SK-N-SH (cell line): ENCODE measurements at regions not wholly inside any gene's neighbourhood (a gene's known extent, or its start where the extent isn't known, plus 50 kb on each side); places are given as distances from the start of the nearest gene placed in this dataset.

Experiments used
- CTCF ChIA-PET: fragments of 300-600, 350-600 bp; formaldehyde crosslinking; extraction: SDS; loops from one replicate; lab custom pipeline; 2021; lab: Yijun Ruan, JAX
- POLR2A ChIA-PET: fragments of 350-600 bp; sonication (Branson Sonifier 250); formaldehyde crosslinking; extraction: SDS; loops from one replicate; lab custom pipeline; 2020; ENCODE audit warnings: antibody characterized with exemption, inconsistent platforms; lab: Yijun Ruan, JAX
- DNase-seq: peaks from one replicate; pipeline ENCODE4 v3.0.0; 2012
- H2AFZ ChIP-seq: fragments of 200-600 bp; sonication (generic); 2 replicates; pipeline ENCODE4 v1.8.1; 2016; ENCODE audit warnings: antibody characterized with exemption, mild to moderate bottlenecking, low read depth
- H3F3A ChIP-seq: fragments of 200-600 bp; sonication (generic); replicated peaks from 2 replicates; pipeline ENCODE3; 2016; ENCODE audit warnings: antibody characterized with exemption, mild to moderate bottlenecking; ENCODE audit not compliant: insufficient read depth
- H3K27ac ChIP-seq, 2 experiments: fragments of 200-500 bp in 1 of 2; fragments of 200-600 bp in 1 of 2; sonication (Bioruptor generic) in 1 of 2; sonication (generic), shearing (Covaris generic) in 1 of 2; 2 replicates each; pipeline versions ENCODE4 v1.5.1 to v1.6.1; 2014 to 2016; ENCODE audit warnings: low read depth in 2 of 2, inconsistent platforms in 1 of 2, low read length in 1 of 2, mild to moderate bottlenecking in 1 of 2, mixed read lengths in 1 of 2
- H3K27me3 ChIP-seq: fragments of 200-600 bp; sonication (generic), shearing (Covaris generic); 2 replicates; pipeline ENCODE4 v1.6.1; 2016; ENCODE audit warnings: mixed run types; ENCODE audit not compliant: insufficient read depth
- H3K36me3 ChIP-seq, 2 experiments: fragments of 200-500 bp in 1 of 2; fragments of 200-600 bp in 1 of 2; sonication (Bioruptor generic) in 1 of 2; sonication (generic) in 1 of 2; replicated peaks in 1 of 2; 2 replicates each; pipeline versions ENCODE3 to v1.5.1; 2014 to 2016; ENCODE audit warnings: low read length in 1 of 2, mild to moderate bottlenecking in 1 of 2; ENCODE audit not compliant: insufficient read depth in 2 of 2, control insufficient read depth in 1 of 2
- H3K4me1 ChIP-seq, 2 experiments: fragments of 200-500 bp in 1 of 2; fragments of 200-600 bp in 1 of 2; sonication (Bioruptor generic) in 1 of 2; sonication (generic), shearing (Covaris generic) in 1 of 2; 2 replicates each; pipeline versions ENCODE4 v1.5.1 to v1.6.1; 2014 to 2016; ENCODE audit warnings: low read depth in 1 of 2, low read length in 1 of 2, mixed run types in 1 of 2; ENCODE audit not compliant: insufficient read depth in 2 of 2, control insufficient read depth in 1 of 2
- H3K4me2 ChIP-seq: fragments of 200-600 bp; sonication (generic), shearing (Covaris generic); 2 replicates; pipeline ENCODE4 v1.6.1; 2017; ENCODE audit warnings: mixed run types
- H3K4me3 ChIP-seq, 2 experiments: fragments of 200-500 bp in 1 of 2; fragments of 200-600 bp in 1 of 2; sonication (Bioruptor generic) in 1 of 2; sonication (generic), shearing (Covaris generic) in 1 of 2; 2 replicates each; pipeline versions ENCODE4 v1.5.1 to v1.8.1; 2014 to 2016; ENCODE audit warnings: low read depth in 2 of 2, inconsistent platforms in 1 of 2, low read length in 1 of 2, mild to moderate bottlenecking in 1 of 2, mixed read lengths in 1 of 2, moderate library complexity in 1 of 2
- H3K79me2 ChIP-seq: fragments of 200-600 bp; sonication (generic); 2 replicates; pipeline ENCODE4 v1.8.1; 2017; ENCODE audit warnings: mild to moderate bottlenecking; ENCODE audit not compliant: insufficient read depth
- H3K9ac ChIP-seq: fragments of 200-600 bp; sonication (generic); 2 replicates; pipeline ENCODE4 v1.6.1; 2017; ENCODE audit warnings: mixed run types
- H3K9me2 ChIP-seq: fragments of 200-600 bp; sonication (generic); 2 replicates; pipeline ENCODE4 v1.6.1; 2017; ENCODE audit warnings: mixed run types
- H3K9me3 ChIP-seq: fragments of 200-600 bp; sonication (generic); 2 replicates; pipeline ENCODE4 v1.6.1; 2017; ENCODE audit warnings: mixed run types, mild to moderate bottlenecking, moderate library complexity
- H4K20me1 ChIP-seq: fragments of 200-600 bp; sonication (generic); 2 replicates; pipeline ENCODE4 v1.6.1; 2017; ENCODE audit warnings: mild to moderate bottlenecking, mixed run types; ENCODE audit not compliant: insufficient read depth
- CTCF ChIP-seq: fragments of 200-600 bp; sonication (generic); IDR thresholded peaks from 2 replicates; pipeline ENCODE4 v1.6.1; 2017; ENCODE audit warnings: antibody characterized with exemption, mild to moderate bottlenecking, moderate library complexity
- EP300 ChIP-seq, 2 experiments: IDR thresholded peaks; 2 replicates each; pipeline versions ENCODE4 v1.4.0 to v1.6.1; 2012; ENCODE audit warnings: borderline replicate concordance in 1 of 2, low read depth in 1 of 2, low read length in 1 of 2
- EZH2phosphoT487 ChIP-seq: fragments of 200-600 bp; sonication (generic); IDR thresholded peaks from 2 replicates; pipeline ENCODE4 v1.6.1; 2017; ENCODE audit warnings: low read depth, mixed run types, mild to moderate bottlenecking, antibody characterized with exemption, moderate library complexity, borderline replicate concordance
- FOXJ3 ChIP-seq: sonication (generic); formaldehyde crosslinking; IDR thresholded peaks from 2 replicates; pipeline ENCODE4 v1.5.1; 2020; ENCODE audit warnings: mild to moderate bottlenecking, missing genetic modification reagents
- FOXM1 ChIP-seq: IDR thresholded peaks from 2 replicates; pipeline ENCODE4 v1.4.0; 2012; ENCODE audit warnings: low read depth, mild to moderate bottlenecking
- GABPA ChIP-seq: IDR thresholded peaks from 2 replicates; pipeline ENCODE4 v1.4.0; 2012; ENCODE audit warnings: low read depth, mild to moderate bottlenecking
- IRF3 ChIP-seq: fragments of 150-350 bp; IDR thresholded peaks from 2 replicates; pipeline ENCODE4 v1.6.1; 2016; ENCODE audit warnings: mild to moderate bottlenecking, low read depth, low read length
- MAX ChIP-seq: IDR thresholded peaks from 2 replicates; pipeline ENCODE4 v1.4.0; 2012; ENCODE audit warnings: low read depth
- NFIC ChIP-seq: IDR thresholded peaks from 2 replicates; pipeline ENCODE4 v1.4.0; 2012; ENCODE audit warnings: borderline replicate concordance
- PBX3 ChIP-seq: IDR thresholded peaks from 2 replicates; pipeline ENCODE4; 2012
- POLR2AphosphoS5 ChIP-seq: IDR thresholded peaks from 2 replicates; pipeline ENCODE4 v1.6.1; 2012; ENCODE audit warnings: low read depth, low read length
- RAD21 ChIP-seq: IDR thresholded peaks from 2 replicates; pipeline ENCODE4 v1.6.1; 2012; ENCODE audit warnings: mild to moderate bottlenecking, low read length
- RCOR1 ChIP-seq: fragments of 150-350 bp; IDR thresholded peaks from 2 replicates; pipeline ENCODE4 v1.6.1; 2017; ENCODE audit warnings: antibody characterized with exemption, low read length
- RFX5 ChIP-seq: IDR thresholded peaks from 2 replicates; pipeline ENCODE4 v1.6.1; 2012; ENCODE audit warnings: mild to moderate bottlenecking, improper control_type of control experiment, low read length
- RXRA ChIP-seq: IDR thresholded peaks from 2 replicates; pipeline ENCODE4 v1.4.0; 2012; ENCODE audit warnings: low read depth, mild to moderate bottlenecking, borderline replicate concordance
- SIN3A ChIP-seq: IDR thresholded peaks from 2 replicates; pipeline ENCODE4 v1.6.1; 2012; ENCODE audit warnings: low read depth, mild to moderate bottlenecking, low read length, moderate library complexity, borderline replicate concordance
- TCF12 ChIP-seq: IDR thresholded peaks from 2 replicates; pipeline ENCODE4 v1.4.0; 2012
- TEAD4 ChIP-seq: IDR thresholded peaks from 2 replicates; pipeline ENCODE4 v1.4.0; 2012; ENCODE audit warnings: mild to moderate bottlenecking, borderline replicate concordance; ENCODE audit not compliant: insufficient read depth
- WGBS: methylation state at CpG from one replicate; pipeline ENCODE4 v1.1.6; 2017; ENCODE audit warnings: low lambda C conversion rate; 5-methylcytosine and 5-hydroxymethylcytosine counted together

GRCh38 chr10:65805993-65806392 lies 1119.8 kb upstream of the LRRTM3 start:
- no peaks in the 10 kb centered on the region for H4K20me1 ChIP-seq
- 63% methylated on average over 1 of the region's 1 CpG for WGBS
- H3K27ac ChIP-seq, result no peak overlapping the region
- H3K36me3 ChIP-seq, result no peaks in the 10 kb centered on the region
- ChIA-PET POLR2A (no interaction called here), CTCF (no interaction called here)
- no peak for TF ChIP-seq TEAD4
- TF ChIP-seq EP300 (IDR thresholded peaks at IDR 0.05; ENCODE audit: borderline replicate concordance in 1 of 2, low read depth in 1 of 2, low read length in 1 of 2), result no peak
- no peak overlapping the region for H2AFZ ChIP-seq
- H3K4me2 ChIP-seq, result no peak overlapping the region
- DNase-seq, result no peak
- no peaks in the 10 kb centered on the region for H3F3A ChIP-seq
- H3K27me3 ChIP-seq, result no peaks in the 10 kb centered on the region
- no peaks in the 10 kb centered on the region for H3K4me1 ChIP-seq
- no peaks in the 10 kb centered on the region for H3K9me2 ChIP-seq
- no peak overlapping the region for H3K4me3 ChIP-seq
- H3K9me3 ChIP-seq, result no peaks in the 10 kb centered on the region
- no peak overlapping the region for H3K9ac ChIP-seq
- H3K79me2 ChIP-seq, result no peaks in the 10 kb centered on the region

- Histone ChIP-seq H2AFZ (no peak overlapping the region), H3F3A (no peaks in the 10 kb centered on the region), H3K4me2 (no peak overlapping the region), H3K9me2 (no peaks in the 10 kb centered on the region), H3K79me2 (no peaks in the 10 kb centered on the region), H4K20me1 (no peaks in the 10 kb centered on the region), H3K36me3 (no peaks in the 10 kb centered on the region), H3K9ac (no peak overlapping the region), H3K4me3 (no peak overlapping the region), H3K27me3 (no peaks in the 10 kb centered on the region), H3K9me3 (no peaks in the 10 kb centered on the region), H3K4me1 (no peaks in the 10 kb centered on the region), H3K27ac (no peak overlapping the region)
- WGBS, result 61% methylated on average over 3 of the region's 3 CpGs
- ChIA-PET CTCF (interaction anchor here (0.6 kb wide), 1 partner anchor 1716 kb away, joined by 3 read pairs; no protein-coding TSS in a partner anchor), POLR2A (no interaction called here)
- DNase-seq, result no peak
- TF ChIP-seq FOXM1 (no peak), MAX (no peak), EZH2phosphoT487 (no peak), RAD21 (no peak), POLR2AphosphoS5 (no peak), RCOR1 (no peak), SIN3A (no peak), FOXJ3 (CRISPR knock-in tag) (no peak), PBX3 (no peak), RXRA (no peak), CTCF (no peak), TCF12 (no peak), RFX5 (no peak), EP300 (IDR thresholded peaks at IDR 0.05; ENCODE audit: borderline replicate concordance in 1 of 2, low read depth in 1 of 2, low read length in 1 of 2) (no peak), GABPA (no peak), IRF3 (no peak), NFIC (no peak)
These were observed 1117.0 kb upstream of the LRRTM3 start for GRCh38 chr10:65808687-65809333.
